GM21367 (cell line): ENCODE measurements at regions not wholly inside any gene's neighbourhood (a gene's known extent, or its start where the extent isn't known, plus 50 kb on each side); places are given as distances from the start of the nearest gene placed in this dataset.

Source experiments
- ATAC-seq: cut with Tn5 transposase; IDR thresholded peaks from one replicate; pipeline ENCODE4 v1.9.1; 2021; ENCODE audit not compliant: unreplicated experiment

DNA sequence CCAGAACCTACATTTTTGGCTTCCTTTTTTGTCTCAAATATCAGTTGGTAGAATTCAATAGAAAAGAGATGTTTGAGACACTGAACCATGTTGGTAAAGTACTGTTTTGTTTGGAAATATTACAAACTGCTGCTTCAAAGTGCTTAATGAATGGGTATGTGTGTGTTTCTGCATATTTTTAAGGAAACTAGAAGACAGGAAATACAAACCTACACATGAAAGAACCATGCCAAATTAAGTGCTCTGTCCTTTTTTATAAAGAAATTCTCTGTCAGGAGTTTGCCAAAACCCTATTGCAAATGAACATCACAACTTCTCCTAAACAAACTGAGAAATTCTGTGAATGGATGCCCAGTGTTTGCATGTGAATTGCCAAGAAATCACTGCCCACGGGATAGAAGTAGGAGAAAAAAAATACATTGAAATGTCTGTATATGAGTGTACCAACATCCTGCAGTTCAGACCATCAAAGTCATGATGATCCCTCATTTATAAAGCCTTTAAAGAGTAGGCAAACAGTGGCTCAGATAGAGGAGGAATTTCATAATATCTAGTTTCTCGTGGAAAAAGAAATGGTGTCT, 69.6 kb upstream of the RND3 start:
- no peak for ATAC-seq

DNA sequence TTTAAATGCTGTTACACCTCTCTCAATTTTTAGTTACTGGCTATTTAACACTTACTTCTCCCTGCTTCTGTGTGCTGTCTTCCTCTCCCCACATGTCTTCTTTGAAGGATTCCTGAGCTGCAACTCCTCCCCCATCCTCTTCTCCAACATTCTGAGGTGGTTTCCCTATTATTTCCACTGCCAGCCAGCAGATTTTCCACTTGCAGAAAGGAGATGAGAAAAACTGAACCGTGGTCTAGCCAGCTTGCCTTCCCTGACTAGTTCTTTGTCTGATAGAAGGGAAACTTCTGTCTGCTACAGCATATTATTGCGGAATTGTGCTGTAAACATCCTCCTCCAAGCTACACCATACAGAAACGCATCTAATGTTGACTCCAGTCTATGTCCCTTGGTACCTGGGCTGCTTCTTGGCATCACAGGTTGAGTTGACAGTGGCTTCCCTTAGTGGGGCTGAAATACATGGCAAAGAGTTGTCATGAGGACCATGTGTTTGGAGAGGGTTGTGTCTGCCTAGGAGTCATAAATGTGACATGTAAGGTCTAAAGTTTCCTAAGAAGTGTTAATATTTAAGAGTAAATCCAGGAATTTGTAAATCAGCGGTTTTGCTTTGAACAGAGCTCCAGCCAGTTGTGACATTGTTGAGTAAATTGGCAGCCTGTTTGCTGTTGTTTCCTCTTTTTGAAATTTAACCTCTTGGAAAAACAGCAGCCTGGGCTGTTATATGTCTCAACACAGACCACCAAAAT, 68.3 kb upstream of the RND3 start:
- ATAC-seq = no peak

DNA sequence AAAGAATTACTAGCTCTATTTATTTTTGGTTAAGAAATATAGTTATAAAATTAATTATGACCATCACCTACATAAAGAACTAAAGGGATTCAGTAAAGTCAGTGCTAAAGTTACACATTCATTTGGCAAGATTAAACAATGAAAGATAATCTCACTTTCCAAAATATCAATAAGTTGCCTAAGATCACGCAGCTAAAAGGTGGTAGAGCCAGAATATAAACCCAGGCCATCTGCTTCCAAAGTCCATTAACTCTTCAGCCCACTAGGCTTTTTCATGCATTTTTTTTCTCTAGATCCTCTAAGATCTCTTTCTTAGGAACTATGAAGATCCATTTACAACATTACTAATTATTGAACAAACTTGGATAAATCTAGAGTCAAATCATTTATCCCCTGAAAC, 66.6 kb upstream of the RND3 start:
- no peak for ATAC-seq

DNA sequence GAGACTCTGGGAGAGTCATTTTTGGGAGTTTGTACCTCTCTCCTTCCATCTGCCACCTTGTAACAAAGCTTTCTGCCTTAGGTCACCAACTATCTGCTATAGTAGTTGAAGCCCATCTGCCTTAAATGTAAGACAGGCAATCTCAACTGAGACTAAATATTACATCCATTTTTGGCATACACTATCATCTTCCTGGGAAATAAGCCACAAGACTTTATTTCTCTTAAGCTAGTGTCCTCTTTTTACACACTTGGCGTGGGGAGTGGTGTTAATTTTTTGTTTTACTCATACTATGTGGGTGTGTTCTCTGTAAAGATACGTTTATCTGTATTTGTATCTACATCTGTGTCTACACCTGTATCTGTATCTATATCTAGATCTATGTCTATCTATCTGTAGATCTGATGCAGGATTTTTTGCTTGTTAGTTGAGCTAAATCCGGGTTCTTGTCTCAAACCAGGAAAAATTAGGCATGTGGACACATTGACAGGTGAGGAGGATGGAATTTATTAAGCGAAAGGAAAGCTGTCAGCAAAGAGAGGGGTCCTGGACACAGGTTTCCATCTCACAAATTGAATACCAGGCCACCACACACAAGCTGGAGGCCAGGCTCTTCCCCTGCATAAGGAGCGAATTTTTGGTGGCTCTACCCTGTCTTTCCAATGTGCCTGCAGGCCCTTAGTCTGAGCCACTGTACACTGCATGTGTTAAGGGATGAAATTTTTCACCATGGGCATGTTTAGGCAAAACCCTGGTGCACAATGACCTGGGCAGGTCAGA, 64.8 kb upstream of the RND3 start:
- no peak for ATAC-seq

DNA sequence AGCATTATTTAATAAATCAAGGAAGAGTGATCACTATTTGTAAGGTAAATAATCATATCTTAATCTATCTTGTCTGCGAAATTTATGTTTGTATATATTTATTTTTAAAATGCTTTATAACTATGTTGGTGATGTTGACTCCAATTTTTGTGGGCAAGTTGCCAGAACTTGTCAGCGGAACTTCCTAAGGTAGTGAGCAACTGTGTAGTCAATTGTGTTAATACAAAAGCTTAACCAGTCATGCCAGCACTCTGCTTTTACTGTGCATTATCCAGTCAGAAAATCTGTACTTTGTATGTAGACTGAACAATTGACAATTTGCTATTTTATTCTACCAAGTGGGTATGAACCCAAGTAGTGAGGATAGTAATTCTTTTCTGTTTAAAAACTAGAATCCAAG, 61.9 kb upstream of the RND3 start:
- no peak for ATAC-seq

DNA sequence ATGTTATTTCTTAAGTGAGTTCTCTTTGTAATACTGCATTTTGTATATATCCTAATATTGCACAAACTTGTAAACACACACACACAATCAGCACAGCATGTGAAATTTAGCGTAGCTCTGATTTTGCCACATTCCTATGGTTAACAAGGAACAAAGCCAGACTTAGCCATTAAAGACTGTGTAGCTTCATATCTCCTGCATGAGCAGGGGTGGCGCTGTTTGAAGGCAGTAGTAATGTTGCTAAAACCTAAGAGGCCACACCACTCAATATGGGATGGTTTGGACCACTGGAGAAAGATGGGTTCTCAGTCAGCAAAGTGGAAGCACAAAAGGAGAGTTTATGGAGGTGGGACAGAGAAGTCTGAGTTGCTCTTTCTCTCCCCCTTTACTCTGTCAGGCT, 61.1 kb upstream of the RND3 start:
- no peak for ATAC-seq

DNA sequence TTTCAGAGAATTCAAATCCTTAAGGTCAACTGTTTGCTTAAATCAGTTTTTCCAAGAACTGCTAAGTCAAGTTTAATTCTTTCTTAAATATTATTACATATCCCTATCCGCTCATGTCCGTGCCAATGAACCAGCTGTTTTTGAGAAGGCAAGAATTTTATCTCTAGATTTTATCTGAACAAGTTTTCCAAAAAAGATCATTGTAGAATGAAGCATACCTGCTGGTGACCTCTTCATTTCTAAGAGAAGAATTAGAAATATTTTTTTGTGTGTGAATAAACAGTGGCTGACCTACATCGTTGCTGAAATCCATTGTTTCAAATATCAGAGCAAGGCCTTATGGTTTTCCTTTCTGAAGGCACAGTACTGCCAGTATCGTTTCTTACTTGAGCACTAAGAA, 58.4 kb upstream of the RND3 start:
- ATAC-seq = no peak

DNA sequence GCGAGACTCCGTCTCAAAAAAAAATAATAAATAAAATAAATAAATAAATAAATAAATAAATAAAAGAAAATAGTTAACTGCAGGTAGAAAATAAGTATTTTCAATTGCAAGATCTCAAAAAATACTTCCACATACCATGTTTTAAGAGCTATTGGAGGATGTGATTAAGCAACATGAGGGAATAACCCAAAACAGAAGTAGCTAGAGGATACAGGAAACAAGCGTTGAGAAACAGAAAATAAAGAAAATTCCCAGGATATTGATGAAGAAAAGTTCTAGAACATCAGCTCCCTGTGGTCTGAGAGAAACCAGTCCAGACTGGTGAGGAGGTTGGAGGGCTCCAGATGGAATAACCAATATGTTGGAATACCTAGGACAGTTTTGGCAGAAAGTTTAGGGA, 57.3 kb upstream of the RND3 start:
- ATAC-seq = no peak

DNA sequence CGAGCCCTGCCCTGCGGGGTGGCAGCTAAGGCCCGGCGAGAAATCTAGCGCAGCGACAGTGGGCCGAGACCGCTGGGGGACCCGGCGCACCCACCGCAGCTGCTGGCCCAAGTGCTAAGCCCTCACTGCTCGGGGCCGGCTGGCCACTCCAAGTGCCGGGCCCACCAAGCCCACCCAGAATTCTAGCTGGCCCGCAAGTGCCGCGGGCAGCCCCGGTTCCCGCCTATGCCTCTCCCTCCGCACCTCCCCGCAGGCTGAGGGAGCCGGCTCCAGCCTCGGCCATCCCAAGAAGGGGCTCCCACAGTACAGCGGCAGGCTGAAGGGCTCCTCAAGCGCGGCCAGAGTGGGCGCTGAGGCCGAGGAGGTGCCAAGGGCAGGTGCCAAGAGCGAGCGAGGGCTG, 55.2 kb upstream of the RND3 start:
- ATAC-seq = no peak

DNA sequence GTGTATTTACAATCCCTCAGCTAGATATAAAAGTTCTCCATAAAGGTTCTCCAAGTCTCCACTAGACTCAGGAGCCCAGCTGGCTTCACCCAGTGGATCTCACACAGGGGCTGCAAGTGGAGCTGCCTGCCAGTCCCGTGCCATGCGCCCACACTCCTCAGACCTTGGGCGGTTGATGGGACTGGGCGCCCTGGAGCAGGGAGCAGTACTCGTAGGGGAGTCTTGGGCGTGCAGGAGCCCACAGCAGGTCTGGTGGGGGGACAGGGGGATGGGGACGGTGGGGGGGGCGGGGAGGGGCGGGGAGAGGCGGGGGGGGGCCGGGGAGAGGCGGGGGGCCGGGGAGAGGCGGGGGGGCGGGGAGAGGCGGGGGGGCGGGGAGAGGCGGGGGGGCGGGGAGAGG, 54.7 kb upstream of the RND3 start:
- ATAC-seq = no peak

DNA sequence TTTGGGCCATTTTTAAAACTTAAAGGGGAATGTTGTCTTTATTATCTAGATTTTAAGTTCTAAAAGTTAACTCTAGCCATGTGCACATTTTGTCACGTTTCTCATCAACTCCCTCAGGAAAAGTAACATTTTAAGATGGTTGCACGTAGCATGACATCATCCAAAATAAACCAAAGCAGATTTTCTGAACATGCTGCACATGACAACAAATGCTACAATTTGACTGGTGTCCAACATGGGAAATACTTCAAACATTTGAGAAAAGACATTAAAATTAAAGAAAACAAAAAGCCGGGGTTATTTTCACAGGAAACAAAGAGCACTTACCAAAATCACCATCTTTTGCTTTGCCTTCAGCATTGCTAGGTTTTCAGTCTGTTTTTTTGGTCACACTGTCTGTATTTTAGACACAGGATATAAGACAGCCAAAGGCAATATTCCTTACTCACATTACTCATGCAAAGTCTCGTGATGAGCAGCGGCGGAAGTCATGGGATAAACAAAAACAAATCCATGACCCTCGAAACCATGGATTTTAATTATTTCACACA, 51.3 kb upstream of the RND3 start:
- ATAC-seq = no peak
